Adrenal gland (tissue), 9 donors: ENCODE measurements at regions not wholly inside any gene's neighbourhood (a gene's known extent, or its start where the extent isn't known, plus 50 kb on each side); places are given as distances from the start of the nearest gene placed in this dataset.

ENCODE experiments used
- DNase-seq, 7 donors: peaks; one replicate each; pipeline ENCODE4 v3.0.0-alpha.2; 2019 to 2020
- H3K27ac ChIP-seq, 5 donors: fragments of 200-600 bp; sonication (generic) in 4 of 5; 1 replicate in 3 of 5; 2 replicates in 2 of 5; pipeline versions ENCODE4 v1.5.1 to v1.8.0; 2016 to 2020; ENCODE audit warnings: mild to moderate bottlenecking in 1 of 5
- H3K27me3 ChIP-seq: fragments of 200-600 bp; 2 replicates; pipeline ENCODE4 v1.8.0; 2021
- H3K36me3 ChIP-seq, 2 donors: fragments of 200-600 bp; replicated peaks in 1 of 2; 1 replicate in 1 of 2; 2 replicates in 1 of 2; pipeline versions ENCODE4 v1.5.1 to v1.8.0; 2018 to 2022
- H3K4me1 ChIP-seq, 2 donors: fragments of 200-600 bp; replicated peaks in 1 of 2; 1 replicate in 1 of 2; 2 replicates in 1 of 2; pipeline versions ENCODE4 v1.5.1 to v1.8.0; 2018 to 2021
- H3K4me3 ChIP-seq, 4 donors: fragments of 200-600 bp; sonication (generic) in 3 of 4; one replicate each; pipeline ENCODE4 v1.5.1; 2016 to 2018
- H3K9me3 ChIP-seq, 3 donors: fragments of 200-600 bp; sonication (generic) in 1 of 3; replicated peaks in 1 of 3; 1 replicate in 2 of 3; 2 replicates in 1 of 3; pipeline versions ENCODE4 v1.5.1 to v1.8.0; 2016 to 2021
- POLR2A ChIP-seq, 2 donors: fragments of 450-650 bp; IDR thresholded peaks; one replicate each; pipeline ENCODE4 v1.6.1; 2017; ENCODE audit warnings: antibody characterized with exemption in 2 of 2, mild to moderate bottlenecking in 2 of 2, moderate library complexity in 1 of 2
- WGBS, 4 donors: extraction: QIAGEN DNeasy Blood & Tissue Kit in 2 of 4; methylation state at CpG; one replicate each; pipeline versions ENCODE4 v1.1.5 to v1.1.7; 2013 to 2017; 5-methylcytosine and 5-hydroxymethylcytosine counted together
- intact Hi-C, 2 donors: fragments of 100-400 bp; cut with DNase I; formaldehyde crosslinking; loops; one replicate each; pipeline versions ENCODE4 v1.14.1 to v1.15.0; 2022 to 2023
- TF ChIP-seq, protein P1 (sequence below), 6 experiments: fragments of 450-650 bp in 4 of 6; fragments of 200-600 bp in 2 of 6; sonication (generic) in 1 of 6; IDR thresholded peaks; 1 replicate in 5 of 6; 2 replicates in 1 of 6; pipeline versions ENCODE4 v1.5.1 to v1.8.0; 2016 to 2021; ENCODE audit warnings: antibody characterized with exemption in 6 of 6, mild to moderate bottlenecking in 2 of 6, moderate library complexity in 1 of 6
- donor health status: healthy with polysubstance abuse.
- donor health status: Bipolar disorder and iron deficiency.
- donor health status: DM: yes; HTN: yes; CAD: no.
- donor health status: DM: no; HTN: no; CAD: no.
- donor health status: DM: no; HTN: no; CAD: no.

DNA sequence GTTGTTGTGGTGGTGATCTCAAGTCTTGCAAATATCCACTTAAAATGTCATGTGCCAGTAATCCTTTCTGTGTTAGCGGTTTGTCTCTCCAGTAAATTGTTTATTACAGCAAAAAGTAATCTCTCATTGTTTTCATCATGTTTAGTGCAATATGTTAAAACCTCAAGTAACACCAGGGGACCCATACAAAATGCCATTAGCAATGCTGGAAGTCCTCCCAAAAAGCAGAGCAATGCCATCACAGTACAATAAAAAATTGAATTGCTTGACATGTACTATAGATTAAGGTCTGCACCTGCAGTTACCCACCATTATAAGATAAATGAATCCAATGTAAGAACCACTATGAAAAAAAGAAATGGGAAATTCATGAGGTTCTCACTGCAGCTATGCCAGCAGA, 1606.5 kb downstream of the BRINP3 start:
- no peaks in the 10 kb centered on the region for H3K36me3 ChIP-seq
- TF ChIP-seq, protein P1, sequence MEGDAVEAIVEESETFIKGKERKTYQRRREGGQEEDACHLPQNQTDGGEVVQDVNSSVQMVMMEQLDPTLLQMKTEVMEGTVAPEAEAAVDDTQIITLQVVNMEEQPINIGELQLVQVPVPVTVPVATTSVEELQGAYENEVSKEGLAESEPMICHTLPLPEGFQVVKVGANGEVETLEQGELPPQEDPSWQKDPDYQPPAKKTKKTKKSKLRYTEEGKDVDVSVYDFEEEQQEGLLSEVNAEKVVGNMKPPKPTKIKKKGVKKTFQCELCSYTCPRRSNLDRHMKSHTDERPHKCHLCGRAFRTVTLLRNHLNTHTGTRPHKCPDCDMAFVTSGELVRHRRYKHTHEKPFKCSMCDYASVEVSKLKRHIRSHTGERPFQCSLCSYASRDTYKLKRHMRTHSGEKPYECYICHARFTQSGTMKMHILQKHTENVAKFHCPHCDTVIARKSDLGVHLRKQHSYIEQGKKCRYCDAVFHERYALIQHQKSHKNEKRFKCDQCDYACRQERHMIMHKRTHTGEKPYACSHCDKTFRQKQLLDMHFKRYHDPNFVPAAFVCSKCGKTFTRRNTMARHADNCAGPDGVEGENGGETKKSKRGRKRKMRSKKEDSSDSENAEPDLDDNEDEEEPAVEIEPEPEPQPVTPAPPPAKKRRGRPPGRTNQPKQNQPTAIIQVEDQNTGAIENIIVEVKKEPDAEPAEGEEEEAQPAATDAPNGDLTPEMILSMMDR (IDR thresholded peaks at IDR 0.05) = no peak
- TF ChIP-seq POLR2A (IDR thresholded peaks at IDR 0.05) = no peak
- WGBS, 4 donors = 76 to 93% (median 86%) methylated on average over 1 of the region's 1 CpG
- H3K27ac ChIP-seq = no peak overlapping the region
- no peaks in the 10 kb centered on the region for H3K4me1 ChIP-seq
- H3K4me3 ChIP-seq = no peak overlapping the region
- H3K27me3 ChIP-seq = no peaks in the 10 kb centered on the region
- intact Hi-C loops = no loop called here
- no peaks in the 10 kb centered on the region for H3K9me3 ChIP-seq
- DNase-seq = no peak

DNA sequence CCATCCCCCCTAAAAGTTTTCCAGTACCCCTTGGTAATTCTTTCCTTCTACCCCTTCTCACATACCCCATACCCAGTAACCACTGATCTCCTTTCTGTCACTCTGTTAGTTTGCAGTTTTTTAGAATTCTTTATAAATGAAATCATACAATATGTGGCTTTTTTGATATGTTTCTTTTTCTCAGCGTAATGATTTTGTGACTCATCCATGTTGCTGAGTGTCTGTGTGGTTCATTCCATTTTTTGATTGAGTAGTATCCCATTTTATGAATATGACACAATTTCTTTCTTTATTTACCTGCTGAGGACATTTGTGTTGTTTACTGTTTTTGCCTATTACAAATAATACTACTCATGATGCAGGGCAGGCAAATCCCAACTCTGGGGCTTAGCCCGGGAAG, 1605.3 kb downstream of the BRINP3 start:
- H3K4me3 ChIP-seq = no peak overlapping the region
- intact Hi-C loops = no loop called here
- no peaks in the 10 kb centered on the region for H3K4me1 ChIP-seq
- H3K27me3 ChIP-seq = no peaks in the 10 kb centered on the region
- H3K9me3 ChIP-seq = no peaks in the 10 kb centered on the region
- H3K36me3 ChIP-seq = no peaks in the 10 kb centered on the region
- no peak overlapping the region for H3K27ac ChIP-seq
- no peak for DNase-seq
- 85 to 94% (median 87%) methylated on average over 2 of the region's 2 CpGs for WGBS, 4 donors
- TF ChIP-seq POLR2A (IDR thresholded peaks at IDR 0.05) = no peak
- TF ChIP-seq, protein P1 (IDR thresholded peaks at IDR 0.05) = no peak

GRCh38 chr1:188877668-188878067, 1600.0 kb downstream of the BRINP3 start:
- intact Hi-C loops = no loop called here
- no peak for DNase-seq
- H3K4me1 ChIP-seq = no peaks in the 10 kb centered on the region
- H3K4me3 ChIP-seq = no peak overlapping the region
- no peaks in the 10 kb centered on the region for H3K36me3 ChIP-seq
- H3K27me3 ChIP-seq = no peaks in the 10 kb centered on the region
- H3K9me3 ChIP-seq = no peaks in the 10 kb centered on the region
- 88 to 93% (median 91%) methylated on average over 2 of the region's 2 CpGs for WGBS, 4 donors
- H3K27ac ChIP-seq = no peak overlapping the region
- TF ChIP-seq, protein P1 (IDR thresholded peaks at IDR 0.05) = no peak
- TF ChIP-seq POLR2A (IDR thresholded peaks at IDR 0.05) = no peak

DNA sequence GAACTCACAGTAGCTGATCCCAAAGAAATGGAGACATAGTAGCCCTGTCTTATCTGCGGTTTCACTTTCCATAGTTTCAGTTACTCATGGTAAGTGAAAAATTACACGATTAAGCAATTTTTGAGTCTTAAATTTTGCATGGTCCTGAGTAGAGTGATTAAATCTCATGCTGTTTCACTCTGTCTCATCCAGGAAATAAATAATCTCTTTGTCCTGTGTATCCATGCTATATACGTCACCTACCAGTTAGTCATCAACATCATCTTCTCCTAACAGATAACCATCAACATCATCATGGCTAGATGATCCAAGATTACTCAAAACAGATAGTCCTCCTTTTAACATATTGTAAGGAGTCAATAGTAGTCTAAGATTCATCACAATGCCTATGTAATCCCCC, 1589.3 kb downstream of the BRINP3 start:
- no peak overlapping the region for H3K27ac ChIP-seq
- H3K4me3 ChIP-seq = no peak overlapping the region
- WGBS, 4 donors = 50 to 67% (median 55%) methylated on average over 3 of the region's 3 CpGs
- H3K9me3 ChIP-seq = no peaks in the 10 kb centered on the region
- no peaks in the 10 kb centered on the region for H3K4me1 ChIP-seq
- intact Hi-C loops = no loop called here
- DNase-seq = no peak
- no peaks in the 10 kb centered on the region for H3K27me3 ChIP-seq
- no peaks in the 10 kb centered on the region for H3K36me3 ChIP-seq
- TF ChIP-seq, protein P1 (IDR thresholded peaks at IDR 0.05) = no peak
- TF ChIP-seq POLR2A (IDR thresholded peaks at IDR 0.05) = no peak
